ENCODE measurements at regions not wholly inside any gene's neighbourhood (a gene's known extent, or its start where the extent isn't known, plus 50 kb on each side); places are given as distances from the start of the nearest gene placed in this dataset.

GRCh38 chr5:121725450-121725849, 126.2 kb upstream of the FTMT start:
- H3K27ac ChIP-seq, result no peak overlapping the region
- H3K4me1 ChIP-seq, result no peaks in the 10 kb centered on the region
- no peak for DNase-seq
- H3K9me3 ChIP-seq, result no peaks in the 10 kb centered on the region
- intact Hi-C loops (cut with DNase I; ENCODE audit: low total_unique reads), result no loop called here
- no peaks in the 10 kb centered on the region for H3K27me3 ChIP-seq
- H3K4me3 ChIP-seq, result no peak overlapping the region
- TF ChIP-seq, protein P1, sequence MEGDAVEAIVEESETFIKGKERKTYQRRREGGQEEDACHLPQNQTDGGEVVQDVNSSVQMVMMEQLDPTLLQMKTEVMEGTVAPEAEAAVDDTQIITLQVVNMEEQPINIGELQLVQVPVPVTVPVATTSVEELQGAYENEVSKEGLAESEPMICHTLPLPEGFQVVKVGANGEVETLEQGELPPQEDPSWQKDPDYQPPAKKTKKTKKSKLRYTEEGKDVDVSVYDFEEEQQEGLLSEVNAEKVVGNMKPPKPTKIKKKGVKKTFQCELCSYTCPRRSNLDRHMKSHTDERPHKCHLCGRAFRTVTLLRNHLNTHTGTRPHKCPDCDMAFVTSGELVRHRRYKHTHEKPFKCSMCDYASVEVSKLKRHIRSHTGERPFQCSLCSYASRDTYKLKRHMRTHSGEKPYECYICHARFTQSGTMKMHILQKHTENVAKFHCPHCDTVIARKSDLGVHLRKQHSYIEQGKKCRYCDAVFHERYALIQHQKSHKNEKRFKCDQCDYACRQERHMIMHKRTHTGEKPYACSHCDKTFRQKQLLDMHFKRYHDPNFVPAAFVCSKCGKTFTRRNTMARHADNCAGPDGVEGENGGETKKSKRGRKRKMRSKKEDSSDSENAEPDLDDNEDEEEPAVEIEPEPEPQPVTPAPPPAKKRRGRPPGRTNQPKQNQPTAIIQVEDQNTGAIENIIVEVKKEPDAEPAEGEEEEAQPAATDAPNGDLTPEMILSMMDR (IDR thresholded peaks at IDR 0.05), result no peak
- no peaks in the 10 kb centered on the region for H3K36me3 ChIP-seq

GRCh38 chr5:121726991-121727390, 124.7 kb upstream of the FTMT start:
- Histone ChIP-seq H3K27me3 (no peaks in the 10 kb centered on the region), H3K4me1 (no peaks in the 10 kb centered on the region), H3K4me3 (no peak overlapping the region), H3K36me3 (no peaks in the 10 kb centered on the region), H3K9me3 (no peaks in the 10 kb centered on the region), H3K27ac (no peak overlapping the region)
- intact Hi-C loops (cut with DNase I; ENCODE audit: low total_unique reads), result no loop called here
- TF ChIP-seq, protein P1 (IDR thresholded peaks at IDR 0.05), result no peak
- DNase-seq, result no peak

GRCh38 chr5:121731377-121731776, 120.3 kb upstream of the FTMT start:
- Histone ChIP-seq H3K4me3 (no peak overlapping the region), H3K9me3 (no peaks in the 10 kb centered on the region), H3K27ac (no peak overlapping the region), H3K36me3 (no peaks in the 10 kb centered on the region), H3K27me3 (no peaks in the 10 kb centered on the region), H3K4me1 (no peaks in the 10 kb centered on the region)
- intact Hi-C loops (cut with DNase I; ENCODE audit: low total_unique reads), result no loop called here
- no peak for DNase-seq
- TF ChIP-seq, protein P1 (IDR thresholded peaks at IDR 0.05), result no peak

GRCh38 chr5:121735618-121736017, 116.1 kb upstream of the FTMT start:
- TF ChIP-seq, protein P1 (IDR thresholded peaks at IDR 0.05), result no peak
- intact Hi-C loops (cut with DNase I; ENCODE audit: low total_unique reads), result no loop called here
- no peak overlapping the region for H3K4me3 ChIP-seq
- no peaks in the 10 kb centered on the region for H3K27me3 ChIP-seq
- no peak overlapping the region for H3K27ac ChIP-seq
- H3K9me3 ChIP-seq, result peaks cover 0 to 3% (median 0%) of the 10 kb centered on the region in 3 donors
- no peaks in the 10 kb centered on the region for H3K36me3 ChIP-seq
- no peak for DNase-seq
- no peaks in the 10 kb centered on the region for H3K4me1 ChIP-seq

DNA sequence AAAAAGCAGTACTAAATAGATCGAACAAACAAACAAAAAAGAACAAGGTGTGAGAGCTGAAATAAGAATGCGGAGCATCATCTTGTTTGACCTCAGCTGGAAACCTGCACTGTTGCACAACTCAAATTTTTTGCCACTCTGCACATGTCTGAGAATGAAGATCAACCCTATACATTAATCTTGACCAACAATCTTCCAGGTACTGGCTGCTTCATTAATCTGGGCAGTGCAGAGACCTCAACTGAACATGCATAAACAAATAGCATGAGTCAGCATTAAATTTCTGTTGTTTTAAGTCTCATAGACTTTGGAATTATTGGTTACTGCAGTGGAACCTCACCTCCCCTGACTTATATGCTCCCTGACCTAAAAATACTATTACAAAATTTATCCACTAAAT, 114.6 kb upstream of the FTMT start:
- no peaks in the 10 kb centered on the region for H3K27me3 ChIP-seq
- H3K9me3 ChIP-seq, result peaks cover 0 to 3% (median 0%) of the 10 kb centered on the region in 3 donors
- no peak for DNase-seq
- H3K36me3 ChIP-seq, result no peaks in the 10 kb centered on the region
- TF ChIP-seq, protein P1 (IDR thresholded peaks at IDR 0.05), result no peak
- H3K4me3 ChIP-seq, result no peak overlapping the region
- H3K27ac ChIP-seq, result no peak overlapping the region
- no peaks in the 10 kb centered on the region for H3K4me1 ChIP-seq
- intact Hi-C loops (cut with DNase I; ENCODE audit: low total_unique reads), result no loop called here

- TF ChIP-seq, protein P1 (IDR thresholded peaks at IDR 0.05), result no peak
- no peaks in the 10 kb centered on the region for H3K27me3 ChIP-seq
- intact Hi-C loops (cut with DNase I; ENCODE audit: low total_unique reads), result no loop called here
- no peak overlapping the region for H3K27ac ChIP-seq
- no peak overlapping the region for H3K4me3 ChIP-seq
- DNase-seq, result no peak
- H3K4me1 ChIP-seq, result no peaks in the 10 kb centered on the region
- H3K9me3 ChIP-seq, result peaks cover 0 to 3% (median 0%) of the 10 kb centered on the region in 3 donors
- no peaks in the 10 kb centered on the region for H3K36me3 ChIP-seq
Observed at GRCh38 chr5:121741156-121741555, 110.5 kb upstream of the FTMT start.
